ENCODE measurements at regions not wholly inside any gene's neighbourhood (a gene's known extent, or its start where the extent isn't known, plus 50 kb on each side); places are given as distances from the start of the nearest gene placed in this dataset.

DNA sequence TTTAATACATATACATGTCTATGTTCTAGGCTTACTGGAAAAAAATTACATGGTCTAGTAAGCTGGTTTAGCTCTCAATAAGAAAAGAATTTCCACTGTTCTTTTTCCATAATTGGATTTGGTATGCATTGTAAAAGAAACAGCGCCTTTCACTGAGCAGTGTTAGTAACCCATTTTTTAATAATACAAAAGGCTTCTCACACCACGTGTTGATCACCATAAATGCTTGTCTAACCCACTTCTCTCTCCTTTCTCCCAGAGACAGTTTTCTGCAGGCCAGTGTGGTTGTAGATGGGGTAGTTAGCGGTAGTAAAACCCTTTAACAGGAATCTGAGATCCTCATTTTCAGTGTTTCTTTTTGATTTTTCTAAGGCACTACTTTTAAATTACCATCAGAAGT lies 348.7 kb upstream of the MANEA start:
- Histone ChIP-seq H3K4me1 (ENCODE audit: insufficient read depth, low read length, poor library complexity, severe bottlenecking) (no peaks in the 10 kb centered on the region), H3K9me2 (ENCODE audit: insufficient read depth, low read length) (no peaks in the 10 kb centered on the region), H2AFZ (ENCODE audit: low read length) (no peak overlapping the region), H3K36me3 (ENCODE audit: insufficient read depth, low read length) (no peaks in the 10 kb centered on the region), H3K4me2 (ENCODE audit: low read length) (no peak overlapping the region), H3K4me3 (ENCODE audit: low read depth, low read length, poor library complexity, severe bottlenecking) (no peak overlapping the region), H3K9me3 (ENCODE audit: low read length) (no peaks in the 10 kb centered on the region), H3K27ac (ENCODE audit: low read depth, low read length, poor library complexity, severe bottlenecking) (no peak overlapping the region), H4K20me1 (ENCODE audit: insufficient read depth, low read length) (no peaks in the 10 kb centered on the region), H3K79me2 (ENCODE audit: insufficient read depth, low read depth, low read length) (no peaks in the 10 kb centered on the region)
- CTCF ChIA-PET (ENCODE audit: unreplicated experiment): no interaction called here
- no peak for DNase-seq (ENCODE audit: low spot score)
- POLR2A ChIA-PET: interaction anchor here (0.8 kb wide), 1 partner anchor 36 kb away, joined by 4 read pairs; no protein-coding TSS in a partner anchor
- TF ChIP-seq CTCF (conservative IDR thresholded peaks at IDR 0.05; ENCODE audit: low read length): no peak
- TF ChIP-seq EZH2phosphoT487 (IDR thresholded peaks at IDR 0.05; ENCODE audit: borderline replicate concordance, low read depth, low read length): no peak
- no TSS peak for BruUV-seq (replicated peaks)
- intact Hi-C loops (cut with micrococcal nuclease; ENCODE audit: unreplicated experiment): no loop called here

GRCh38 chr6:95230071-95230740 lies 347.1 kb upstream of the MANEA start:
- ChIA-PET CTCF (ENCODE audit: unreplicated experiment) (no interaction called here), POLR2A (no interaction called here)
- Histone ChIP-seq H4K20me1 (ENCODE audit: insufficient read depth, low read length) (no peaks in the 10 kb centered on the region), H2AFZ (ENCODE audit: low read length) (no peak overlapping the region), H3K9me3 (ENCODE audit: low read length) (no peaks in the 10 kb centered on the region), H3K36me3 (ENCODE audit: insufficient read depth, low read length) (no peaks in the 10 kb centered on the region), H3K4me2 (ENCODE audit: low read length) (no peak overlapping the region), H3K79me2 (ENCODE audit: insufficient read depth, low read depth, low read length) (no peaks in the 10 kb centered on the region), H3K9me2 (ENCODE audit: insufficient read depth, low read length) (no peaks in the 10 kb centered on the region), H3K4me3 (ENCODE audit: low read depth, low read length, poor library complexity, severe bottlenecking) (no peak overlapping the region), H3K4me1 (ENCODE audit: insufficient read depth, low read length, poor library complexity, severe bottlenecking) (no peaks in the 10 kb centered on the region), H3K27ac (ENCODE audit: low read depth, low read length, poor library complexity, severe bottlenecking) (no peak overlapping the region)
- TF ChIP-seq EZH2phosphoT487 (IDR thresholded peaks at IDR 0.05; ENCODE audit: borderline replicate concordance, low read depth, low read length) (no peak), CTCF (conservative IDR thresholded peaks at IDR 0.05; ENCODE audit: low read length) (no peak)
- no peak for DNase-seq (ENCODE audit: low spot score)
- BruUV-seq (replicated peaks): no TSS peak
- intact Hi-C loops (cut with micrococcal nuclease; ENCODE audit: unreplicated experiment): no loop called here

DNA sequence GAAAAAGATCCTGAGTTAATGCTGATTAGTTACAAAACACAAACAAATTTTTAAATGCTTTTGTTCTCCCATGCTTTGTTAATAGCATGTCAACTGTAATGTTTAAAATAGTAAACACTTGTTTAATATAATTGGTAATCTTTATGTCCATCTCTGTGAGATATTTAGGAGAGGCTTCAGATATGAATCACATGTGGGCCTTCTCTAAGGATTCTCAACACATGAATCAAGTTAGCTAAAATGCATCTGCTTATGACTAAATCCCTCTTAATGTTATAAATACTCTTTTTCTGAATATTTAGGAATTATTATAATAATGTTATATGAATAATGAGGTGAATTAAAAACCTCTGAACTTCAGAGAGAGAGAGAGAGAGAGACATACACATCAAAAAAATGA lies 345.9 kb upstream of the MANEA start:
- no peak overlapping the region for H3K4me3 ChIP-seq (ENCODE audit: low read depth, low read length, poor library complexity, severe bottlenecking)
- H4K20me1 ChIP-seq (ENCODE audit: insufficient read depth, low read length): no peaks in the 10 kb centered on the region
- BruUV-seq (replicated peaks): no TSS peak
- no peaks in the 10 kb centered on the region for H3K79me2 ChIP-seq (ENCODE audit: insufficient read depth, low read depth, low read length)
- intact Hi-C loops (cut with micrococcal nuclease; ENCODE audit: unreplicated experiment): no loop called here
- H3K9me2 ChIP-seq (ENCODE audit: insufficient read depth, low read length): no peaks in the 10 kb centered on the region
- DNase-seq (ENCODE audit: low spot score): no peak
- H3K27ac ChIP-seq (ENCODE audit: low read depth, low read length, poor library complexity, severe bottlenecking): no peak overlapping the region
- TF ChIP-seq EZH2phosphoT487 (IDR thresholded peaks at IDR 0.05; ENCODE audit: borderline replicate concordance, low read depth, low read length) (no peak), CTCF (conservative IDR thresholded peaks at IDR 0.05; ENCODE audit: low read length) (no peak)
- H3K9me3 ChIP-seq (ENCODE audit: low read length): no peaks in the 10 kb centered on the region
- no peaks in the 10 kb centered on the region for H3K36me3 ChIP-seq (ENCODE audit: insufficient read depth, low read length)
- H3K4me1 ChIP-seq (ENCODE audit: insufficient read depth, low read length, poor library complexity, severe bottlenecking): no peaks in the 10 kb centered on the region
- no peak overlapping the region for H2AFZ ChIP-seq (ENCODE audit: low read length)
- POLR2A ChIA-PET: no interaction called here
- H3K4me2 ChIP-seq (ENCODE audit: low read length): no peak overlapping the region
- CTCF ChIA-PET (ENCODE audit: unreplicated experiment): no interaction called here

Measured in OCI-LY7 (cell line).